Tibial nerve (tissue), 3 donors: ENCODE measurements at regions not wholly inside any gene's neighbourhood (a gene's known extent, or its start where the extent isn't known, plus 50 kb on each side); places are given as distances from the start of the nearest gene placed in this dataset.

ENCODE experiments used
- POLR2A ChIP-seq, 2 donors: fragments of 450-650 bp; IDR thresholded peaks; one replicate each; pipeline ENCODE4 v1.6.1; 2017; ENCODE audit warnings: antibody characterized with exemption in 2 of 2, mild to moderate bottlenecking in 2 of 2, moderate library complexity in 2 of 2
- TF ChIP-seq, protein P1 (sequence below), 5 experiments: fragments of 200-600 bp in 3 of 5; fragments of 450-650 bp in 2 of 5; sonication (generic) in 3 of 5; IDR thresholded peaks; one replicate each; pipeline ENCODE4 v1.5.1; 2016 to 2019; ENCODE audit warnings: antibody characterized with exemption in 5 of 5, mild to moderate bottlenecking in 3 of 5, moderate library complexity in 2 of 5

- TF ChIP-seq, protein P1, sequence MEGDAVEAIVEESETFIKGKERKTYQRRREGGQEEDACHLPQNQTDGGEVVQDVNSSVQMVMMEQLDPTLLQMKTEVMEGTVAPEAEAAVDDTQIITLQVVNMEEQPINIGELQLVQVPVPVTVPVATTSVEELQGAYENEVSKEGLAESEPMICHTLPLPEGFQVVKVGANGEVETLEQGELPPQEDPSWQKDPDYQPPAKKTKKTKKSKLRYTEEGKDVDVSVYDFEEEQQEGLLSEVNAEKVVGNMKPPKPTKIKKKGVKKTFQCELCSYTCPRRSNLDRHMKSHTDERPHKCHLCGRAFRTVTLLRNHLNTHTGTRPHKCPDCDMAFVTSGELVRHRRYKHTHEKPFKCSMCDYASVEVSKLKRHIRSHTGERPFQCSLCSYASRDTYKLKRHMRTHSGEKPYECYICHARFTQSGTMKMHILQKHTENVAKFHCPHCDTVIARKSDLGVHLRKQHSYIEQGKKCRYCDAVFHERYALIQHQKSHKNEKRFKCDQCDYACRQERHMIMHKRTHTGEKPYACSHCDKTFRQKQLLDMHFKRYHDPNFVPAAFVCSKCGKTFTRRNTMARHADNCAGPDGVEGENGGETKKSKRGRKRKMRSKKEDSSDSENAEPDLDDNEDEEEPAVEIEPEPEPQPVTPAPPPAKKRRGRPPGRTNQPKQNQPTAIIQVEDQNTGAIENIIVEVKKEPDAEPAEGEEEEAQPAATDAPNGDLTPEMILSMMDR (IDR thresholded peaks at IDR 0.05) = no peak
- TF ChIP-seq POLR2A (IDR thresholded peaks at IDR 0.05) = no peak
These were observed 110.8 kb upstream of the SHOX start for GRCh38 chrX:519741-520140.
